Right lobe of liver (tissue), 6 donors: ENCODE measurements at regions not wholly inside any gene's neighbourhood (a gene's known extent, or its start where the extent isn't known, plus 50 kb on each side); places are given as distances from the start of the nearest gene placed in this dataset.

ENCODE experiments used
- ATAC-seq, 4 donors: fragments of 200-7000 bp; cut with Tn5 transposase; one replicate each; pipeline ENCODE4 v1.9.1; 2020; ENCODE audit warnings: mild to moderate bottlenecking in 4 of 4, moderate library complexity in 4 of 4
- DNase-seq, 3 donors: peaks; one replicate each; pipeline ENCODE4 v3.0.0-alpha.2; 2020
- H3K27ac ChIP-seq, 3 donors: fragments of 200-600 bp; one replicate each; pipeline ENCODE4 v1.8.0; 2022
- H3K27me3 ChIP-seq, 2 donors: fragments of 200-600 bp; one replicate each; pipeline ENCODE4 v1.8.0; 2022
- H3K36me3 ChIP-seq, 4 donors: fragments of 200-600 bp; sonication (generic) in 1 of 4; one replicate each; pipeline versions ENCODE4 v1.5.1 to v1.8.0; 2017 to 2022; ENCODE audit warnings: control low read depth in 1 of 4
- H3K4me1 ChIP-seq, 4 donors: fragments of 200-600 bp; sonication (generic) in 1 of 4; one replicate each; pipeline versions ENCODE4 v1.5.1 to v1.8.0; 2017 to 2022; ENCODE audit warnings: control low read depth in 1 of 4
- H3K4me3 ChIP-seq, 3 donors: fragments of 200-600 bp; one replicate each; pipeline ENCODE4 v1.8.0; 2022
- H3K9me3 ChIP-seq, 4 donors: fragments of 200-600 bp; sonication (generic) in 1 of 4; one replicate each; pipeline versions ENCODE4 v1.5.1 to v1.8.0; 2017 to 2022; ENCODE audit warnings: control low read depth in 1 of 4
- CTCF ChIP-seq, 4 donors: fragments of 200-600 bp in 3 of 4; fragments of 450-650 bp in 1 of 4; IDR thresholded peaks; one replicate each; pipeline versions ENCODE4 v1.5.1 to v1.8.0; 2016 to 2022; ENCODE audit warnings: antibody characterized with exemption in 4 of 4, mild to moderate bottlenecking in 2 of 4
- POLR2A ChIP-seq: fragments of 450-650 bp; IDR thresholded peaks from one replicate; pipeline ENCODE4 v1.6.1; 2017; ENCODE audit warnings: antibody characterized with exemption, mild to moderate bottlenecking
- whole genome bisulfite sequencing: methylation state at CpG from one replicate; pipeline ENCODE4 v1.1.6; 2018; ENCODE audit warnings: low coverage, low lambda C conversion rate; ENCODE audit not compliant: insufficient coverage; ENCODE audit errors: missing lambda C conversion rate; 5-methylcytosine and 5-hydroxymethylcytosine counted together
- intact Hi-C, 2 donors: fragments of 100-400 bp; cut with DNase I; formaldehyde crosslinking; loops; one replicate each; pipeline versions ENCODE4 v1.11.2 to v1.14.1; 2022
- donor health status: DM: no; HTN: yes; CAD: no.
- donor health status: DM: no; HTN: no; CAD: no.
- donor health status: DM: no; HTN: no; CAD: no.
- donor health status: DM: no; HTN: yes; CAD: no.
- donor health status: DM: no; HTN: yes; CAD: no.

GRCh38 chr6:95682476-95682875 is 105.1 kb downstream of the MANEA start:
- TF ChIP-seq CTCF (IDR thresholded peaks at IDR 0.05) (no peak), POLR2A (no peak)

GRCh38 chr6:95685822-95686221 is 108.5 kb downstream of the MANEA start:
- intact Hi-C loops = no loop called here

More at GRCh38 chr6:95682476-95682875, 105.1 kb downstream of the MANEA start:
- H3K27ac ChIP-seq = no peak overlapping the region
- no peaks in the 10 kb centered on the region for H3K9me3 ChIP-seq
- intact Hi-C loops = no loop called here
- ATAC-seq (no peak), DNase-seq (no peak)
- 64% methylated on average over 1 of the region's 1 CpG for WGBS
- H3K4me1 ChIP-seq = no peaks in the 10 kb centered on the region
- no peaks in the 10 kb centered on the region for H3K36me3 ChIP-seq
- no peak overlapping the region for H3K4me3 ChIP-seq
- H3K27me3 ChIP-seq = no peaks in the 10 kb centered on the region

GRCh38 chr6:95686272-95686671 is 108.9 kb downstream of the MANEA start:
- Histone ChIP-seq H3K27me3 (no peaks in the 10 kb centered on the region), H3K27ac (no peak overlapping the region), H3K4me3 (no peak overlapping the region), H3K9me3 (no peaks in the 10 kb centered on the region), H3K4me1 (no peaks in the 10 kb centered on the region), H3K36me3 (no peaks in the 10 kb centered on the region)
- no peak for ATAC-seq
- intact Hi-C loops = no loop called here
- no peak for DNase-seq
- no peak for TF ChIP-seq POLR2A
- no peak for TF ChIP-seq CTCF (IDR thresholded peaks at IDR 0.05)
- 39% methylated on average over 3 of the region's 3 CpGs for WGBS

More at GRCh38 chr6:95685822-95686221, 108.5 kb downstream of the MANEA start:
- Histone ChIP-seq H3K9me3 (no peaks in the 10 kb centered on the region), H3K27ac (no peak overlapping the region), H3K36me3 (no peaks in the 10 kb centered on the region), H3K4me3 (no peak overlapping the region), H3K27me3 (no peaks in the 10 kb centered on the region), H3K4me1 (no peaks in the 10 kb centered on the region)
- ATAC-seq (no peak), DNase-seq (no peak)
- TF ChIP-seq POLR2A = no peak
- no peak for TF ChIP-seq CTCF (IDR thresholded peaks at IDR 0.05)
- 58% methylated on average over 2 of the region's 3 CpGs for WGBS

GRCh38 chr6:95686895-95687294 is 109.6 kb downstream of the MANEA start:
- no peak for DNase-seq
- Histone ChIP-seq H3K4me1 (no peaks in the 10 kb centered on the region), H3K4me3 (no peak overlapping the region), H3K27ac (no peak overlapping the region), H3K9me3 (no peaks in the 10 kb centered on the region), H3K36me3 (no peaks in the 10 kb centered on the region), H3K27me3 (no peaks in the 10 kb centered on the region)
- intact Hi-C loops = no loop called here
- no peak for ATAC-seq
- TF ChIP-seq POLR2A = no peak
- TF ChIP-seq CTCF (IDR thresholded peaks at IDR 0.05) = no peak
- WGBS = 44% methylated on average over 1 of the region's 1 CpG

- H3K4me3 ChIP-seq = no peak overlapping the region
- H3K36me3 ChIP-seq = no peaks in the 10 kb centered on the region
- no peak overlapping the region for H3K27ac ChIP-seq
- H3K9me3 ChIP-seq = no peaks in the 10 kb centered on the region
- DNase-seq (no peak), ATAC-seq (no peak)
- H3K27me3 ChIP-seq = no peaks in the 10 kb centered on the region
- no peaks in the 10 kb centered on the region for H3K4me1 ChIP-seq
- TF ChIP-seq POLR2A (no peak), CTCF (IDR thresholded peaks at IDR 0.05) (no peak)
- intact Hi-C loops = no loop called here
These were observed 110.5 kb downstream of the MANEA start for GRCh38 chr6:95687839-95688238.
